Colonic mucosa (tissue), 4 donors: ENCODE measurements at regions not wholly inside any gene's neighbourhood (a gene's known extent, or its start where the extent isn't known, plus 50 kb on each side); places are given as distances from the start of the nearest gene placed in this dataset.

Experiments
- DNase-seq: peaks from one replicate; pipeline ENCODE4 v3.0.0-alpha.2; 2020
- H3K27ac ChIP-seq: fragments of 200-600 bp; one replicate; pipeline ENCODE4 v1.8.0; 2021
- H3K27me3 ChIP-seq: fragments of 200-600 bp; one replicate; pipeline ENCODE4 v1.8.0; 2021
- H3K36me3 ChIP-seq: fragments of 200-600 bp; one replicate; pipeline ENCODE4 v1.8.0; 2021
- H3K4me1 ChIP-seq: fragments of 200-600 bp; one replicate; pipeline ENCODE4 v1.8.0; 2021; ENCODE audit warnings: mild to moderate bottlenecking
- H3K4me3 ChIP-seq: fragments of 200-600 bp; one replicate; pipeline ENCODE4 v1.8.0; 2021
- H3K9ac ChIP-seq, 2 donors: one replicate each; pipeline ENCODE4 v1.7.0; 2013; ENCODE audit warnings: control low read depth in 2 of 2, low read depth in 2 of 2, low read length in 2 of 2
- H3K9me3 ChIP-seq: fragments of 200-600 bp; one replicate; pipeline ENCODE4 v1.8.0; 2021
- intact Hi-C: fragments of 100-400 bp; cut with DNase I; formaldehyde crosslinking; loops from one replicate; pipeline ENCODE4 v1.14.1; 2022
- TF ChIP-seq, protein P1 (sequence below): fragments of 200-600 bp; IDR thresholded peaks from one replicate; pipeline ENCODE4 v1.8.0; 2022; ENCODE audit warnings: antibody characterized with exemption, mild to moderate bottlenecking
- donor health status: healthy.
- donor health status: DM: no; HTN: no; CAD: no.
- donor health status: DM: no; HTN: no; CAD: no.

DNA sequence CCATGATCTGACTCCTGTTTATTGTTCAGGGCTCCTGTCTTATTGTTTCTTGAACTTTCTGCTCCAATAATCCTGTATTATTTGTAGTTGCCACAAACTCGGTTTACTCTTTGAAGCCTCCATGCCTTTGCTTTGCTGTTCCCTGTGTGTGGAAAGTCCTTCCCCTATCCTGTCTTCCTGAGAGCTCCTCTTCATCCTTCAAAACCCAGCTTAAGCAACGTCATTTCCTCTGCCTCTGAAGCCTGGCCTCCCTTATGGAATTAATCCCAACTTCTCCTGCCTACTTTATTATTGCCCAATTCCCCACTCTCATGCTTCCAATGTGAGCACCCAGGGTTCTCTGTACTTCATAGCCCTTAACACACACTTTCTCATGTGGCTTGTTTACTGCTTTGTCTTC lies 766.2 kb downstream of the MED13L start:
- intact Hi-C loops = no loop called here
- H3K27ac ChIP-seq = no peak overlapping the region
- H3K4me1 ChIP-seq = no peaks in the 10 kb centered on the region
- no peaks in the 10 kb centered on the region for H3K9me3 ChIP-seq
- no peaks in the 10 kb centered on the region for H3K27me3 ChIP-seq
- TF ChIP-seq, protein P1, sequence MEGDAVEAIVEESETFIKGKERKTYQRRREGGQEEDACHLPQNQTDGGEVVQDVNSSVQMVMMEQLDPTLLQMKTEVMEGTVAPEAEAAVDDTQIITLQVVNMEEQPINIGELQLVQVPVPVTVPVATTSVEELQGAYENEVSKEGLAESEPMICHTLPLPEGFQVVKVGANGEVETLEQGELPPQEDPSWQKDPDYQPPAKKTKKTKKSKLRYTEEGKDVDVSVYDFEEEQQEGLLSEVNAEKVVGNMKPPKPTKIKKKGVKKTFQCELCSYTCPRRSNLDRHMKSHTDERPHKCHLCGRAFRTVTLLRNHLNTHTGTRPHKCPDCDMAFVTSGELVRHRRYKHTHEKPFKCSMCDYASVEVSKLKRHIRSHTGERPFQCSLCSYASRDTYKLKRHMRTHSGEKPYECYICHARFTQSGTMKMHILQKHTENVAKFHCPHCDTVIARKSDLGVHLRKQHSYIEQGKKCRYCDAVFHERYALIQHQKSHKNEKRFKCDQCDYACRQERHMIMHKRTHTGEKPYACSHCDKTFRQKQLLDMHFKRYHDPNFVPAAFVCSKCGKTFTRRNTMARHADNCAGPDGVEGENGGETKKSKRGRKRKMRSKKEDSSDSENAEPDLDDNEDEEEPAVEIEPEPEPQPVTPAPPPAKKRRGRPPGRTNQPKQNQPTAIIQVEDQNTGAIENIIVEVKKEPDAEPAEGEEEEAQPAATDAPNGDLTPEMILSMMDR = no peak
- H3K36me3 ChIP-seq = no peaks in the 10 kb centered on the region
- H3K4me3 ChIP-seq = no peak overlapping the region
- no peak for DNase-seq
- no peak overlapping the region for H3K9ac ChIP-seq

DNA sequence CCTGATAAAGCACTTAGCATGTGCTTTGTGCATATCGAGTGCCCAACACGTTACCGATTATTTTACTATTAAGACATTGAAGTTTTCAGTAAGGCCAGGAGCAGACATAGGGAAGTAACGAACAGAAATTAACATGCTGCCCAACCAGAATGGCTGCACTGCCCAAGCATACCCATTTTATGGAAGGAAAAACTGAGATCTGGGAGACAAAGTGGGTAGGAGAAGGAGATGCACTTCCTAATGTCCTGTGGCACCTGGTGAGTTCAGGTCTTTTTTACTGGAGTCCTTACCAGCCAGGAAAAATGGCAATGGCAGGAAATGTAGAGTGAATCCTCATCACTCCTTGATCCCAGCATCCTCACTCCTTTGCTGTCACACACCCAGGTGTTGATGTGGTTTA lies 768.5 kb downstream of the MED13L start:
- Histone ChIP-seq H3K36me3 (no peaks in the 10 kb centered on the region), H3K27me3 (no peaks in the 10 kb centered on the region), H3K4me1 (no peaks in the 10 kb centered on the region), H3K9ac (no peak overlapping the region), H3K4me3 (no peak overlapping the region), H3K9me3 (no peaks in the 10 kb centered on the region), H3K27ac (no peak overlapping the region)
- TF ChIP-seq, protein P1 = no peak
- DNase-seq = no peak
- intact Hi-C loops = no loop called here

DNA sequence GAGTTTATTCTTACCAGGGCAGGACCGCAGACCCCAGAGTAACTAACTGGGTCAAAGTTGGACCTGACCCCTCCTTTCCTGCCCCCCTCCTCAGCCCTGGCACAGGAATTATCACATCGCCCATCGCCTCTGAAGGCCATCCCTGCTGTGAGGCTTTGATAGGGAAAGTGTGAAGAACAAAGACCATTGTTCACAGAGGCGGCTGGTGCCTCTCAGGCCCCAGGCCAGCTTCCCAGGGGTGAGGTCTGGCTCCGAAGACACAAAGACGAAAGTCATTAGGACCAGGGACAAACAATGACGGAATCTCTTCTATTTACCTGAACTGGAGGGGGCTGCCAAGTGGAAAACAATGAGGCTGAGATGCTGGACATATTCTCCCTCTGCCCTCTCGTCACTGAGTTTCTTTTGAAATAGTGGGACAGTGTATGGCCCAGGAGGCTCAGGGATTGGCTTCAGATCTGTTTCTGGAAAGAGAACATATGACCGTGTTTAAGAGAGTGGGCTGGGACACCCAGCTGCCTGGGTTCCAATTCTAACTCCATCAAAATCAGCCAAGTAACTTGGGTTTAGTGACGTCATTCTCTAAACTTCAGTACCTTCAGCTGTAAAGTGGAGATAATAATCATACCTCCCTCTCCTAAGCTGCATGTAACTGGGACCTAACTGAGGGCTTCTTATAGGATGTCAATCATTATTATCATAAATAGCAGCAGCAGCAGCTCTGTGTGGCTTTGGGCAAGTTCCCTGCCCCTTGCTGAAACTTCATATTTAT lies 769.4 kb downstream of the MED13L start:
- no peaks in the 10 kb centered on the region for H3K36me3 ChIP-seq
- H3K27ac ChIP-seq = no peak overlapping the region
- intact Hi-C loops = no loop called here
- no peaks in the 10 kb centered on the region for H3K4me1 ChIP-seq
- no peaks in the 10 kb centered on the region for H3K9me3 ChIP-seq
- DNase-seq = no peak
- H3K27me3 ChIP-seq = no peaks in the 10 kb centered on the region
- H3K4me3 ChIP-seq = no peak overlapping the region
- no peak overlapping the region for H3K9ac ChIP-seq
- TF ChIP-seq, protein P1 = no peak

DNA sequence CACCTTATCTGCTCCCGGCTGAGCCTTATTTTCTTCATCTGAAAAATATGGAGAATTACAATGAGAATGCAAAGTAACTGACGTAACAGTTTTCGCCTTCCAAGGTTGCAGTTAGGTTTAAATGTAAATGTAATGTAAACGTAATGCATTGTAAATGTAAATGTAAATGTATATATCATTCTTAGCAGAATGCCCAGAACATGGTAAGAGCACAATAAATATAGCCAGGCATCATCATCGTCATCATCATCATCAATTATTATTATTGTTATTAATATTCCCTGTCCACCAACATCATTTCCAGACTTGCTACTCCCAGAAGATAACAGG lies 770.0 kb downstream of the MED13L start:
- Histone ChIP-seq H3K4me1 (no peaks in the 10 kb centered on the region), H3K4me3 (no peak overlapping the region), H3K27me3 (no peaks in the 10 kb centered on the region), H3K9me3 (no peaks in the 10 kb centered on the region), H3K27ac (no peak overlapping the region), H3K9ac (no peak overlapping the region), H3K36me3 (no peaks in the 10 kb centered on the region)
- DNase-seq = no peak
- intact Hi-C loops = no loop called here
- TF ChIP-seq, protein P1 = no peak

DNA sequence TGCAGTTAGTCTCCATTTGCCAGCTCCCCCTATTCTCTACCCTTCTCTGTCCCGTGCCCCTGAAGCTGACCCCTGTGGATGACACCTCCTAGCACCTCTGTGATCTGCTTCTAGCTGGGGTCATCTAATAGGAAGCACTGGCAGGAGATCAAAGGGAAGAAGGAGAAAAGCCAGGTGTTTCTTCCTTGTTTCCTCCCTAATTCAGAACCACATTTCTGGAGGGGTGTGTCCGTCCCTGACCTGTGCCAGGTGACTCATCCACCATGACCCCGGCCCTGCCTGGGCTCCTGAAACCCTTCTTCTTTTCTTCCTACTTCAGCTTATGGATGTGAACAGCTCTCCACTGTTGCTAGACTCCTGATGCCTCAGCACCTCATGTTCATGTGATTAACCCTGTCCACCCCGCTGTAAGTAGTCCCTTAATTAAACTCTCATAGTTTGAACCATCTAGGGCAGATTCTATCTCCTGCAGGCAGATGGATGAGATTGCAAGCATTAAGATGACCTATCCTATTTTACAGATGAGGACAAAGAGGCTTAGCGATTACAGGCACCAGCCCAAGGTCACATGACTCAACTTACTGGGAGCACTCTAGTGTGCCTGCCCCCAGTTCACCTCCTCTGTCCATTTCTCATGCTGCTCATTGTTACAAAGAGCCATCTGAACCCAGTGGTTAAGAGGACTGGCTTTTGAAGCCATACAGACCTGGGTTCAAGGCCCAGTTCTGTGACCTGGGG lies 770.5 kb downstream of the MED13L start:
- Histone ChIP-seq H3K36me3 (no peaks in the 10 kb centered on the region), H3K4me1 (no peaks in the 10 kb centered on the region), H3K27me3 (no peaks in the 10 kb centered on the region), H3K27ac (no peak overlapping the region), H3K9ac (no peak overlapping the region), H3K9me3 (no peaks in the 10 kb centered on the region), H3K4me3 (no peak overlapping the region)
- intact Hi-C loops = no loop called here
- TF ChIP-seq, protein P1 = no peak
- DNase-seq = no peak
